HT-29 (cell line): ENCODE measurements at regions not wholly inside any gene's neighbourhood (a gene's known extent, or its start where the extent isn't known, plus 50 kb on each side); places are given as distances from the start of the nearest gene placed in this dataset.
A peak's percentile ranks its signal among the peaks of the same experiment; 100 is the strongest.

Experiments
- DNase-seq: peaks from one replicate; pipeline ENCODE4 v3.0.0-alpha.2; 2015; ENCODE audit warnings: low spot score

DNA sequence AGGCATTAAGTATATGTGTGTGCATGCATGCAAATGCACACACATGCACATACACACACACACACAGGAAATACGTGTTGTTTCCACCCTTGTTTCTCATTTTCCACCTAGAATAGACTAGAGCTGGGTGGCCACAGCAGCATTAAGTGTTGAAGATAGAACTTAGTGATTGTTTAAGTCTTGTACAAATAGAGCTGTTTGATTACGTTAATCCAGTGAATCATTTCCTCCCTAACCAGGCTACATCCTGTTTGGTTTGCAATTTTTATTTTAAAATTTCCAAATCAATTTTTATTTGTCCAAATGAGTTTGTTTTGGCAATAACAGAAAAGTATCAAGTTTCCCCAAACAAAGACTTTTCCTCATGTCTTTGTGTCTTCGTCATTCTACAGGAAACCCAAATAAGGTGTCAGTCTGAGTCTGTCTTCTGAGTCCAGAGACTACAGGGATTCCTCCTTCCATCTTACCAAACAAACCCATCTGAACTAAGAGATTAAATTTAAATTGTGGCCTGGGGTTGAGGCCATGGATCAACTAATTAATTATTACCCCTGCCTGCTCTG is 74.6 kb upstream of the GALNT5 start:
- DNase-seq, result peak; percentile 66

DNA sequence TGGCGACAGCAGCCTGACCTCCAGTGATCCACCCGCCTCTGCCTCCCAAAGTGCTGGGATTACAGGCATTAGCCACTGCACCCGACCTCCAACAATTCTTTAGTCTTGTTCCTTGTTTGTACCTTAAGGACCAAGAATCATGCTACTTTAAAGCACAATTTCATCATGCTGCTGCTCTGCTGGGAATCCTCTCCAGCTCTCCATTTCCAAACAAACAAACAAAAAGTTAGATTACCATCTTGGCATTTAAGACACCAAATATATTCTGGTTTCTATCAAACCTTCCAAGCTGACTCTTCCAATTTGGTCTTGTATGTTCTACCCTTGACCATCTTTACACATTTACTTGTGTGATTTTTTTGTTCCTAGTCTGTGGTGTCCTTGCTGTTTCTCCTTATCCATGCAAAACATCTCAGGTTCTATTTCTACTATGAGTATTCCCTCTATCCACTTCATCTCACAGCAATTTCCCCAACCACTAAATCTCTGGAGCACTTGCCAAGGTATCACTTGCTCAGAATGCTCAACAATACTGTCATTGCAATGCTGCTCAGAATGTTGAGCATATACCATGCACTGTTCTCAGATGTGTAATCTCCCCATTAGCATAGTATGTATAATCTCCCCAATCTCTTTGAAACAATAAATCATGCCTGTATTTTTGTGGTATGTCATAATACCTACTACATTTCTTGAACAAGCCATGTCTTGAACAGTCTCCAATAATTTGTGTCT is 73.2 kb upstream of the GALNT5 start:
- no peak for DNase-seq

DNA sequence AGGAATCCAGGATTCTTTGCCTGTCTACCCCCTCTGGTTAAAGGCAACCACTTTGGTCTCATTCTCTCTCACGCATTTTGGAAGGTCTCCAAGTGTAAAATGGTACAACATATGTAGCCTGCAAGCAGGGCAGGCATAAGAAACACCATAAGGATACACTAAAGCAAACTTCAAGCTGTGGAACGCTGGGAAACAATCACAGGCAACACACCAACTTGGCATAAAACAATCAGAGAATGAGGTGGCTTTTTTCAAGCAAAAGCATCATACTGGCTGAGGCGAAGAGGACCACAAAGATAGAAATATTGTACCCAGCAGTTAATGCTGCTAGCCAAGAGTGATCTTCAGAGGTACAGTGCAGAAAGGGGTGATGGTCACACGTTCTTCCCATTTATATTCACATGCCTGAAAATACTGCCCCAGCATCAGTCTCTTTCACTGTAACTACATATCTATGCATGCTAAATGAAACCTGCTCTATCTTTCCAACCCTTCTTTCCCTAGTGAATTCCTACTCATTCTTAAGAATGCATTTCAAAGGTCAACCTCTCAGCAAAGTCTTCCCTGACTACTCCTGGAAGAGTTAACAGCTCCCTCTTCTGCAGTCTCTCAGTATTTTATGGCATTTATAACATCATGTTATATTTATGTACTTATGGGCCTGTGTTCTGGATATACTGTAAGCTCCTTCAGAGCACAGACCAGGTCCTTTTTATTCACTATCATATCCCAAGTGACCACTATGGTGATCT is 71.9 kb upstream of the GALNT5 start:
- DNase-seq, result peak; percentile 44

DNA sequence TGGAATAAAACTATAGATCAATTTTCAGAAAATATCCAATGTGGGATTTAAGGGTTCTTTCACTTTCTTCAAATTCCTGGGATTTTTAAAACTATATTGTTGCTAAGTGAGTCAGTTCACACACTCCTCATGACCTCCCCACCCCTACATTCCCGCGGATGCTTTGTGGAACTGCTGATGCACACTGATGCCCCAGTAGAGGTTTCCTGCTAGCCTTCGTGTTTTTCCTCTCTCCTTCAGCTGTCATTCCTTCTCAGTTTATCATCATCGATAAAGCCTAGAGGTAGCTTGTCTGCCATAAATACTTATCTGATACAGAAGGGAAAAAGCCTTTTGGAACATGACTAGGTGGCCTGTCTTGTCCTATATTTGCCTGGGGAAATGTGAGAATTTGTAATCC is 67.4 kb upstream of the GALNT5 start:
- no peak for DNase-seq

GRCh38 chr2:157191186-157191585 is 66.3 kb upstream of the GALNT5 start:
- DNase-seq, result no peak

DNA sequence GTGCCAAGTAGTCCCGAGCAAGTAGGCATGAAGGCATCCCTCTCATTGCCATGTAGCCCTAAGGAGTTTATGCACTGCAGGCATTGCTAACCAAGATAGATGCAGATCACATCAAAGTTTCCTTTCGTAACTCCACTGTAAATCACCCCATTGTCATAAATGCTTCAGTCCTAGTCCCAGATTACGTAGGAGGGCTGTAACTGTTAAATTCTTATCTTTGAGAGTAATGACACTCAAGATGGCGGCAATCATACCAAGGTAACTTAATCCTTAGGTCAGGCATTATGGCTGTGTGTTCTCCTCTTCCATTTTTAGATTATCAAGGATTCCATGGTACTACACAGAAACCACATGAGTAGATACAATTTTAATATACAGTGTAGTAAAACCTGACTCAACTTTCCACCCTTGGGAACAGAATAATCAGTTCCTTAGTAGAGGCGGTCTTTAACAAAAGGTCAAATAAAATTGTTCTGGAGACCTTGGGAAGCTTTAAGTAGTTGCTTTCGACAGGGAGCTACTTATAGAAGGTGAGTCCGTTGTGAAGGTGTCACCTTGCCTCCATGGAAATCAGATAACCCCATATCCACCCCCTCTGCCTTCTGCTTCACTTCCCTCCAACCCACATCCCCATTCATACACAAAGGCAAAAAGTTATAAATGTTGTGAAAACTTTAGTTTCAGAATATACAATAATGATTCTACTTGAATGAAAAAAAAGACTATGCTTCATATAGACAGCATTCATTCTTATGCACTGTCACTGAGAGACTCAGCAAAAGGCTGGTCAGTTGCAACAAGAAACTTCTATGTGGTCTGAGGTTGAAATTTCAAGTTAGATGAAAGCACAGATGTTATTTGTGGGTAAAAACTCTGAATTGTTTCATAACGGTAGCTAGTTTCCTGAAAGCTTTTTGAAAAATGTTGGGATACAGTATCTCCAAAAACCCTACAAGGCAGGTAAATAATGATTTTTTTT is 64.8 kb upstream of the GALNT5 start:
- no peak for DNase-seq

GRCh38 chr2:157193461-157193860 is 64.0 kb upstream of the GALNT5 start:
- DNase-seq, result no peak

- DNase-seq, result peak; percentile 80
Measured at GRCh38 chr2:157194097-157194688, 63.3 kb upstream of the GALNT5 start.

DNA sequence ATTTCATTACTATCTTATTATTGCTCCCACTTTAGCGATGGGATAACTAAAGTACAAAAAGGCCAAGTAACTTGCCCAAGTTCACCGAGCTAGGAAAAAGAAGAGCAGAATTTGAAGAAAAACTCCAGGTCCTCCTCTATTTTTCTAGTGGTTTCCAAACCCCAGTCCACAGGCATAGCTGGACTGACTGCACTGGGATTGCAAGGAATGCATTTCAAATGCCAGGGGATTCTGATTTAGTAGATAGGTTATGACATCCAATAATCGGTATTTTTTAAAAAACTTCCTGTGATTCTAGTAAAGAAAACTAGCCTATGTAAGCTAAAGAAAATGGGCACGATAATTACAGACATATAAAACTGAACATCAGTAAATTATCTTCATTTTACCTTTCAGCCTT is 62.7 kb upstream of the GALNT5 start:
- DNase-seq, result no peak

DNA sequence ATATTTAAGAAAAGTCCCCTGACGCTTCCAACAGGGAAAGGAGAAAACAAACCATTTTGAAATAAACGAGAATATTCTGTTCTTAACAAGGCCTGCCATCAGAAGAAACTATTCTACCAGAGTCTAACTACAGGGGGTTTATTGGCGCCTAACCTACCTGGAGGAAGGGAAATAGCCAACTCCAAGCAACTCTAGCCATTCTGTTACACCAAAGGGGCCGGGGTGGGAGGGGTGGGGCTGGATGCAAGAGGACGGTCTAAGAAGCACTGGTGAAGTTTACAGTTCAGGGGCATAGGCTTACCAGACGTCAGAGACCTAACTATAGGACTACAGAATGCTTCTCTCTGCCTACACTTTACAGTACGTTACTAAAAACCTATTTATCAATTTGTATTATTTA is 60.5 kb upstream of the GALNT5 start:
- DNase-seq, result no peak

- no peak for DNase-seq
Measured at GRCh38 chr2:157197848-157198247, 59.7 kb upstream of the GALNT5 start.

GRCh38 chr2:157203651-157204050 is 53.9 kb upstream of the GALNT5 start:
- DNase-seq, result no peak

DNA sequence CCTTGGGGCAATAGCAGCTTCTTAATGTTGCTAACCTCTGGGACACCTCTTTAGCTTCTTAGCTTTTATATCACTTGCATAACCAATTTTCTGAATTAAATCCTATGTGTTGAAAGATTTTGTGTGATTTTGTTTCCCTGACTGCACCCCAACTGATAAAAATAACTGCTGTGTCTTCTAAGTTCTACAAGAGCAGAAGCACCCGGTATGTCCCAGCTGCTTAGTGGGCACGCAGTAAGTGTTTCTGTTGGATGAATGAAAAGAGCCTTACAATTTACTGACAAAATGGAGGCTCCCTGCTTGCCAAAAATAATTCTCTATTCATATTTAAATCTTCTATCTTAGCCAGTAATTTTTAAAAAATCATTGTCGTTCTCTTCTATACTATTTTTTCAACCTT is 53.1 kb upstream of the GALNT5 start:
- DNase-seq, result no peak

DNA sequence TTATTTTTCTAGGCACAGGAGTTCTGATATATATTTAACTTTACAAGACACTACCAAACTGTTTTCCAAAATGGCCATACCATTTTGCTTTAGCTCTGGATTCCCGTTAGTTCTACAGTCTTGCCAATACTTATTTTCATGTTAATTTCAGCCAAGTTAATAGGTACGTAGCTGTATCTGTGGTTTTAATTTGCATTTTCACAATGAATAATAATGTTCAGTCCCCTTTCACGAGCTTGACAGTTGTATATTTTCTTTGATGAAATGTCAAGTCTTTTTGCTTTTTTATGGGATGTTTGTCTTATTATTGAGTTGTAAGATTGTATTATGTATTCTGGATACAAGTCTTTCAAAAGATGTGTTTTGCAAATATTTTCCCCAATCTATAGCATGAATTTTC is 50.6 kb upstream of the GALNT5 start:
- DNase-seq, result no peak
